ENCODE measurements at regions not wholly inside any gene's neighbourhood (a gene's known extent, or its start where the extent isn't known, plus 50 kb on each side); places are given as distances from the start of the nearest gene placed in this dataset.

- DNase-seq: peak; percentile 66
Observed at GRCh38 chr7:121447243-121447910, 51.3 kb upstream of the FAM3C start.

DNA sequence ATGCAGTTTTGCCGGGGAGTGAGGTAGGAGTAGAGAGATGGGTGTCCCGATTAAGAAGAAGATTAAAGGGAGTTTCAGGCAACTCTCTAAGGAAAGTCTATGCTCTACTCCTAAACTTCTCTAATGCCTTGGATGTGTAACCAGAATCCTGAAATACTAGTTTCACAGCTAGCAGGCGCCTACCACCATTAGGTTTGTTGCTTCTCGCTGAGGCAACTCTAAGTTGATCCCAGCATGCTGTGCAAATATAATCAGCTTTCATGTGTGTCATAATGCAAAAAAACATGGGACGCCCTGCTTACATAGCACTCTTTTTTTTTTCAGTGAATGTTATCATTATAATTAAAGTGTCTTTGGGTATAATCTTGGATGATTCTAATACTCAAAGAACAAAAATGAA, 50.4 kb upstream of the FAM3C start:
- no peak for DNase-seq

Data from right hindlimb (tissue), 1 donor.